ENCODE measurements at regions not wholly inside any gene's neighbourhood (a gene's known extent, or its start where the extent isn't known, plus 50 kb on each side); places are given as distances from the start of the nearest gene placed in this dataset.

DNA sequence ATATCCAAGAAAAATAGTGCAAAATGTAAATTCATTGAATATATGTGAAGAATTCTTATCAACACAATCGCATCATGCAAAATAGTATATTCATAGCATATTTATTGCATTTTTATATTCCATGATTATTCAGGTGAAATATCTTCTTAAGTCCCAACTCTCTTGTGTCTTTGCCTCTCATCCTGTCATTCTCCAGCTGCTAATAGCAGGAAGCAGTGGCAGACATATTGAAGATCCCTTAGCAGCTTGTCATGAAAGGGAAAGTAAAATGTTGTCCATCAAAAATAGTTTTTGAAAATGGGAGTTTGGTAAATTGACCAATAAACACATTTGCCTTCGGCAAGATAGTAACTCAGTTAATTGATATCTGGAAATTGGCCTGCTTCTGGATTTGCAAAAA, 265.3 kb upstream of the TGFBR2 start:
- no peak for DNase-seq

DNA sequence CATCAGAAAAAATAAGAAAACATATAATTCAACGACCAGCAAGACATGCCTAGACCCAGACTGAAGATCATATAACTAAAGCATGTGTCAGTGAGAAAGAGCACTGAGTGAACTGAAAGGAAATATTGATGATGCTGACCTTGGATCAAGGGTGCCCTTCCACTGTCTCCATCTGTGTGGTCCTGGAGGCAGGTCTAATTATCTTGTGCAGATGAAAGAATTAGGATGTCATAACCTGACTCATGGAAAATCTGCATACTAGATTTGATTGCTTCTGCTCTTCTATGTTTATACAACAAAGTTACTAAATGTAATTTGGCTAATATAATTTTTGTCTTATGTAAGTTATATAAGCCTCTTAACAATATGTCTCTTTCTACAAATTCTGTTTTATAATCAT, 264.6 kb upstream of the TGFBR2 start:
- DNase-seq, result no peak

DNA sequence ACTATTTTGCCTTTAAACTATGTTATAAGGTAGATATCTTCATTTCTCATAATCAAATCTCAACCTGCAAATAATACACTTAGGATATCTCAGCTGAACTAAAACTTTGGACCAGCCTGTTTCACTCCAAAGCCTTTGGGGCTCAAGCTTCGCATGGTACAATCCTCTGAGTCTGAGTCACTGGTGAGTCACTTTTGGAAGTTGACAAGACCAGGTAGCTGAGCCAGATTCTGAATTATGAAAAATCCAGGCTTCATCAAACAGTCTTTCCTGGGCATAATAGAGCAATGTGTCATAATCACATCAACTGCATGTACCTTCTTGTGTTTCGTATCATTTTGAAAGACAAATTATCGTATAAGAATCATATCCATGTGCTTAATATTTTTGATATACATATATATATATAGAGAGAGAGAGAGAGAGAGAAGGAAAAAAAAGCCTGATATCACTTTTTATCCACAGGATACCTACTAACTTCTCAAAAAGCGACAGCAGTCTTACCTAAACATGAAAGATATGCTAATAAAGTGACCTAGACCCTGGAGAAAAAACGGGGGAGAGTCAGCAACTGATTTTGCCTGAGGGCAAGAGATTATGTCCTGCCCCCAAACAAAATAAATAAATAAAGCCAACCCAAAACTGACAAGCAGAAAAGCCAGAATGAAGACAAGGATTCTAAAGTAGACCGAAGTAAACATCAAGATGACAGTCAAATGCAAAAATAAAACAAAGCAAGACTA, 263.9 kb upstream of the TGFBR2 start:
- no peak for DNase-seq

DNA sequence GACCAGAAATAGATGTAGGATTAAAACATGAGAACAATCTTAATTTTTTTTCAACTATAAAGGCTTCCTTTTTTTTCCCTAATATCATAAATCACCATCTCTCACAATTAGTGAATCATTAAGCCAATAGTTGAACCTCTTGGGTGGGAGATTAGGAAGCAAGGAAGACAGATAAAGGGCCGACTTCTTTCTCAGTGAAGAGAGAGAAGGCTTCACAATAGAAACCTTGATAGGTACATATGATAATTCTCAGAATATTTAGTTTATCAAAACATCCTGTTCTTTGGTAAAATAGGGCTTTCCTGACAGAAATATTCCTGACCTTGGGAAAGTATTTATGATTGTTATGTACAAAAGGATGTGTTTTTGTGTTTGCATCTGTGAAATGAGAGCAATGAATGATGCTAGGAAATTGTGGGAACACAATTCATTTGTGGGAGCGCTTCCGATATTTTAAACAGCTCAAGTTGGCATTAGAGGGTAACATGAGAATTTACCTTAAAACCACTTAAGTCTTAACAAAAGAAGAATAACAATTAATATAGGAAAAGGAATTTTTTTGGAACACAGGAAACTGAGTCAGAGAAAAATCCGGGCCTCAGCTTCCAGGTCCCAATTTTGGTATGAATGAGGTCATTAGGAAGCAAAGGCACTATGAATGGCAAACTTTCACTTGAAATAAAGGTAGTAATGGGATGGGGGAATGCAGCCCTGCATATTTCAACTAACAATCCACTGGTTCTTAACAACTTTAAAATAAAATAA, 263.2 kb upstream of the TGFBR2 start:
- no peak for DNase-seq

DNA sequence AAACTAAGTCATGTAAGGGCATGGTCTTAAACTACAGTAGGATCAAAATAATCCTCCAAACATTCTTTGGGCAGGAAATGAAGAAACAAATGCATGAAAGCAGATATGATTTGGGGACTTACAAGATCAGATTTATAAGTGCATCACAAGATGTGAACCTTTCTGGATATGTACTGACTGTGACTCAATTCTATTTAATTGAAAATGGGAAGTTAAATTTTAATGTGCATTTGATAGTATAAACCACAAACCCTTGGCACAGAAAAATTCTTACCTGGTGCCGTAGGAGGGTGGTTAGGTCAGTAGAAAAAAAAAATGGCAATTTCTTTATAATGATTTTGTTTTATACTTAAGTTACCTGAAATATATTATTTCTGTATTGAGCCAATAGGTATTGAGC, 262.5 kb upstream of the TGFBR2 start:
- DNase-seq, result no peak

DNA sequence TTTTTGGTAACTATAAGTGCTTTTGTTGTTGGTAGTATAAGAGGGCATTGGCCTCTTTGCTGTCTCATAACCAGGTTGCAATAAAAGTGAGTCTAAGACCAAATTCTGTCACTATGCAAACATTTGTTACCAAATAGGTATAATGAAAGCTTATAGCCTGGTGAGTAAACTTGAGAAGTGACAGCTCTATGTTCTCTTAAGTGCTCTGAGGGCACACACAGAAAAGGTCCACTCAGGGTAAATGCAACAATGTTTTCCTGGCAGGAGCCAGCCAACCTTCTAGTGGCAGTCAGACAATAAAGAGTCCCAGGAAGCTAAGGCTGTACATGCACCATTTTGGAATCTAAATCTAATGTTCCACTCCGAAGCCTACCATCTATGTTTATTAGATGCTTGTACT, 262.1 kb upstream of the TGFBR2 start:
- DNase-seq, result no peak

DNA sequence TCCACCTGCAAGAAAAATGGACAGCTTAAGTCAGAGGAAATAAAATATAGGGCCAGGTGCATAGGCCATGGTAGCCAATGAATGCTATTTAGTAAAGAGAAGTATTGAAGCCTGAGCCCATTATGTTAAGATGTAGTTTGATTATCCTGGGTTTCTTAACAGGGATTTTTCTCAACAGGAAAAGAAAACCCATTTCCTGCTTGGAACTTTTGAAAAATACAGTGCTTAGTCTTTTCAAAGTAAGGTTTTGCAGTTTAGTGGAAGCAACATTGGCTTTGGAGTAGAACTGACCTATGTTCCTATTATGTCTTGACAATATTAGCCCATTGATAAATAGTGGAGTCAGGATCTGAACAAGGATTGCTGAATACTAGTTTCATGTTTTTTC, 259.5 kb upstream of the TGFBR2 start:
- no peak for DNase-seq

DNA sequence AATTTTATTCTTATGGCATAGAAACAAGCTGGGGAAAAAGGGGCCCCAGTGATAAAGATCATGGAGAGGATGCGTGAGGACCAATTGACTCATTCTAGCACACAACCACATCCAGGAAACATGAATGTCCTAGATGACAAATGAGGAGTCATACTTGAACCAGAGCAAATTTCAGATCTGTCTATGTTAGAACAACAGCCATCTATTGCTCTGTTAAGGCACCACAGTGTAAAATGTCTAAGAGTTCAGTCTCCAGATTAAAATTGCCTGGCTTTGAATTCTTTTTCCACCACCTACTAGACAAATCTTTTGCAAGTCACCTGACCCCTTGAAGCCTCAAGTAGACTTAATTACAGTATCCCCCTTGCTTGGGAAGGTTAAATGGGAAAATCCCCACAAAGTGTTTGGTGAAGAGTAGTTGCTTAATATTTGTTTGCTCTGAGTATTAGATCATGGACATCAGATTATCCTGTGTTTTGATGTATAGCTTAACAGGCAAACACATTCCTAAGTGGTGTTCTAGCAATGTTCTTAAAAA, 258.7 kb upstream of the TGFBR2 start:
- DNase-seq, result no peak

DNA sequence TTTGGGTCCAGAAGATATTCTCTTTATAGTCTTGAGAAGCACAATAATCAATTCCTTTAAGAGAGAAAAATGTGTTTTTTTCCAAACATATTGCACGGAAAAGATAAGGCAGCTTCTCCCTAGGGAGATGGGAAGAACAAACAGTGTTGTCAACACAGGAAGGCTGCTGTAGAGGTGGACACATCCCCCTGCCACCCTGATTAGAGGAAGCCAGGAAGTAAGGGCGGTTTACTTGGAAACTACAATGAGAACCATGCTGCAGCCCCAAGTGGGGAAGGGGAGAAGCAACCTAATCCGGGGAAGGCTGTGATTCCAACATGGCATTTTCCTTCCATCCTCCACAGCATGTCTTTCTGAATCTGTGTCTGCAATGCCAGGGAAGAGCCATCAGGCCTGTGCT, 256.9 kb upstream of the TGFBR2 start:
- no peak for DNase-seq

DNA sequence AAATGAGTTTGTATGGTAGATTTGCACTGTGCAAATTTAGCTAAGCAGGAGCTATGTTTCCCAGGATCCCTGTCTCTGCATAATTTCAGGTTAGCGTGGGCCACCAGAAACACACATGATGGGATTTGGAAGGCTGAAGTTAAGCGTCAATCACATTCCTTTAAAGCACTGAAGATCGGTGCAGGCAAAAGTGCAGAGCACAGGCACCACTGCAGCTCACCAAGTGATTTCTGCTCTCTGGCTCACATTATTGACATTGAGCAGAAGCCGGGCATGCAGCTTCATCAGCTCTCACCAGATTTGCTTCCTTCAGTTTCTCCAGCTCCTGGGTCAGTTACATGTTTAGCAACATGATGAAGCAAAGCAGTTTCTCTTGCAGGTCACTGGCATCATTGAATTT, 256.4 kb upstream of the TGFBR2 start:
- no peak for DNase-seq

DNA sequence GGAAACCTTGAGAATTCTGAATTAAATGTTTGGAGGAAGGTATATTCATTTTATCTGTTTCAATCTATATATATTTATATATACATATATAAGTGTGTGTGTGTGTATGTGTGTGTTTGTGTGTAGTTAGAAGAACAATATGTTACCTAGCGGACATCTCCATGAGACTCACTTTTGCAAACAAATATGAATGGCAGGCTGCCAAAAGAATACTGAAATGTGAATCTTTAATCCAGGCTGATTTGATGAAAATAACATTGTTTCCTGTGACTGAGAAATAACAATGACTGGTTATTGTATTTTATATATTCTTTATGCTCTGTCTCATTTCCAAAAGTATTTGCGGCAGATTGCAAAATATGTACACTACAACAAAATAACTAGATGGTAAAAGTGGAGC, 255.5 kb upstream of the TGFBR2 start:
- DNase-seq, result no peak

DNA sequence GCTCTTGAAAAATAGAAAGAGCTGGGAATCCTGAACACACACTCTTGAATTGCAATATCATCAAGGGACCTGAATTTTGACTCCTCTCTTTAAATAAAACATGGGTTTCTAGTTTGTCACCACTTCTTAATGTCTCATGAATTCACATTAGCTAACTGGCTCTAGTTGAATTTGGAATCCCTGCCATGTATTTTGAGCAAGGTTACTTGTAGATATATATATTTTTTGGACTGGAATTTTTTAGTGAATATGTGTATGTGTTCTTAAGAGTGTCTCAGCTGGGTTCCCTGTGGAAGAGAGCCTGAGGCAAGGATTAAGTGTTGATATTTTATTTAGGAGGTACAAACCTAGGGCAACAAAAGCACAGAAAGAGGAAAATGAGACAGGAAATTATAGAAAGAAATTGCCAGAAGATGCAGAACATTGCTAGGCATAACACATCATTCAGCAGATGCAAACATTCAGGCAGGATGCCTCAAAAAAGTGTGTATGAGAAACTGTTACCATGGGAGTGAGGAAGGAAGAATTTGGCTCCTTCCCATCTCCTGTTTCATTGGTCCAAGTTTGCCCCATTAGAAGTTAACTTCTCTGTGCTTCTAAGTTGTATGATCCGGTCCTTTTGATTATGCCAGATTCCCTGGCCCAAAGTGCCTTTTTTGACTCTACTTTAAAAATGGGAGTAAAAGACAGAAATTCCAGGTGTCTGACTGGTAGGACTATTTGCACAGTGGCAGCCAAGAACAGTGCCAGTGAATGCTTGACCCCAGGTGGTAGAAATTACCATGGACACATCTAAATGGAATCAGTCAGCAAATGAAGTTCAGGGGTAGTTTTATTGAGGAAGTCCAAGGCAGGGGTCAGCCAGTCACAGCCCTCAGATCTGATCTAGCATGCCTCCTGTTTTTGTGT, 253.7 kb upstream of the TGFBR2 start:
- no peak for DNase-seq

DNA sequence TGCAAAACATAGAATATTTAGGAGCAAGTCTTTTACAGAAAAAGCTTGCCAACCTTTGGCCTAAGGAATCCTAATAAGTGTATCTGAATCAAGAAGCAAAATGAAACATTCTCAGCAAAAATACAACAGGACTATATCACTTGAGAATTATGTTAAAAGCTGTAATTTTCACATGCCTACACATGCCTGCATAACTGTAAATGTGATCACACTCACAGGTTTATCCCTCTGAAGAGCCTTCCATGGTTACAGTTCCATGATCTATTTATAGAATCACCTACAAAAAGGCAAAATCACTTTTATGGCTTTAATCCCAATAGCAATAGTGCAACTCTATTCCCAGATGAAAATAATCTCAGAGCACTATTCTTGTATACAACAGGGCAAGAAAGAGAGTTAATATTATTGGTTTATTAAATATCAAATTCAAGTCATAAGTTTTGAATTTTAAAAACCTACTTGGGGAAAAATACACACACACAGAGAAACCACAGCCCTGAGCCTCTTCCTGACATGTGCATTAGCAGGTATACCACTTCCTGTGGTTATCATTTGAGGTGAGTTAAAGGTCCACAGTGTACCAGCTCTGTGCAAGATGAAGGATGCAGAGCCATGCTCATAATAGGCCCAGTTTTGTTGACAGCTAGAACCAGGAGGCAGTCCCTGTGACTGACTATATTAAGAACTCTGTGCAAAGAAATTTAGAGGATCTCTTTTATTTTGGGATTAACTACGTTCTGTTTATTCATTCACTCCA, 252.5 kb upstream of the TGFBR2 start:
- DNase-seq, result peak; percentile 31

DNA sequence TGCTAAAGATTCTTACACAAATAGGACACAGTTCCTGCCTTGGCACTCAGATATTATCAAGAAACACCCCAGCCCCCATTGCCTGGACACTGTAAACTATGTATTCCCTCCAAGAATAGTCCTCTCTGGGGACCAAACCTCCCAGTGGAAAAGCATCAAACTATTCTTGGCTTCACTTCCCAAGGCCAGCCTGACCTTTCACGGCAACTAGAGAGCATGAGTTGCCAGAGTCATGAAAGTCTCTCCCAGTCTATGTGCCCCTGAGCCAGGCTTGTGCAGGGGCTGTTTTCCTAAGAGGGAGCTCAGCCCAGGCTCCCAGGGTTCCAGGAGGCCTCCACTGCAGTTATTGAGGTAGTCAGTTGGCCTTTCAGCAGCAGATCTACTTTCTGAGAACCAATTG, 251.9 kb upstream of the TGFBR2 start:
- no peak for DNase-seq

DNA sequence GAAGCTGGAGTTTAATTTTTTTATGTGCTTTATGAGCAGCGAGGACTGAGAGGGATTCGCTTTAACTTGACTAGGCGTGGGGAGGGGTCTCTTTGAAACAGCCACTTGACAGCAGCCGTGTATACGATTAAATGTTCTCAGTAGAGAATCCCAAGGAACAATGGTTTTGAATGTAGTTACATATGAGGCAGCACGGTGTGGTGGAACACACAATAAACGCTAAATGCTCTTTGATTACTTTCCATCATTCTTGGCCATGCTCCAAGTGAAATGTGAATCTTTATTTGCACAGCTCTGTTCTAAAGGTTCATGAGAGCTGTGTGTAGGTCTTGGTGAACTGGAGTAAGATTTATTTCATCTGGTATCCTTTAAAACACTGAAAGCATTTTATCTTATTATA, 251.4 kb upstream of the TGFBR2 start:
- no peak for DNase-seq

DNA sequence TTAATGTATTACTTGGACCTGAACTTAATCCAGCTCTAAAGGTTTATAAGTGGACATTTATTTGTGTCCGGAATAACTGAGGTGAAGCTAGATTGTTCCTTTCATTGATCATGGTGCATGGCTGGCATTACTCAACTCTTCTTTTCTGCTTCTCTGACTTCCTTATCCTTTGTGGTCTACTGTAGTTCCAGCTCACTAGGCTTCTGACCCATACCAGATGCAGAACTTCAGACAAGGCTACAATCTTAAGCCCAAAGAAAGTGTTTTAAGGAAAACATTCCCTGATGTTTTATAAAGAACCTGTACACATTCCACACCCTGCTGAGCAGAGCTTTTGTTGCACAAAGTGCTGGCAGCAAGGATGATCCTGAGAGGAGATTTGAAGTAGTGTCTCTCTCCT, 250.8 kb upstream of the TGFBR2 start:
- DNase-seq, result no peak

DNA sequence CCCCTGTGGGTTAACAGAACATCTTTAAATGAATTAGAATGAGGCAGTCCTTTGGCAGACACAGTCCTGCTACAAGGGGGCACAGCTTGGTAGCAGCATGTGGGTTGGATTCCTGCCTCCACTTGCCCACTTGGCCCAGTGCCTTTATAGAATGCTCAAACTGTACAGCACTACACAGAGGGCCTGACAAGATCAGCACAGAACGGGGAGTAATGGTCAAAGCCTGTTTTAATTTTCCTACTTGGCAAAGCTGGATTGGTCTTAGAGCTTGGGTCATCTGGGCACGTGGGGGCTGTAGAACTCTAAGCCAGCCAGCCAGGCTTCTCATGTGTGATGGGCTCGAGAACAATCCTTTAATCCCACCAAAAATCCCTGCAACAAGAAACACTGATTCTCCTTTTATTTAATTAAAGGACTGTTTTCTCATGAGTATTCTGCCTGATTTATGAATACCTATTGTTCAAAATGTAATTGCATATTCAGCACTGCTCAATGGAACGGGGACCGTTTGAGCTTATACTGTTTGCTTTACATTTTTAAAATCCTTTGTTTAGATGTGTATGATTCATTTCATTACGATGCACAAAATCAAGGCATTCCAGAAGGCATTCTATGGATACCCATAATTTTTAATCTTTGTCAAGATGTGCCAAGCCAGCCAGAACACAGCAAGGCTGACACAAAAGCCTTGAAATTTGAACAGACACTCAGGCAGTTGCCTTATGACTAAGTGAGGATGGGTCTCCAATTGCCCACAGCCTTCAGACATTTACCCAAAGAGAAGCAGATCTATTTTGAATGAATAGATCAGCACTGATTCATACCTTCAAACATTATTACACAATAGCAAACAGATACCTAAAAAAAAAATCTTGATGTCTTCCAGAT, 249.3 kb upstream of the TGFBR2 start:
- DNase-seq, result no peak

DNA sequence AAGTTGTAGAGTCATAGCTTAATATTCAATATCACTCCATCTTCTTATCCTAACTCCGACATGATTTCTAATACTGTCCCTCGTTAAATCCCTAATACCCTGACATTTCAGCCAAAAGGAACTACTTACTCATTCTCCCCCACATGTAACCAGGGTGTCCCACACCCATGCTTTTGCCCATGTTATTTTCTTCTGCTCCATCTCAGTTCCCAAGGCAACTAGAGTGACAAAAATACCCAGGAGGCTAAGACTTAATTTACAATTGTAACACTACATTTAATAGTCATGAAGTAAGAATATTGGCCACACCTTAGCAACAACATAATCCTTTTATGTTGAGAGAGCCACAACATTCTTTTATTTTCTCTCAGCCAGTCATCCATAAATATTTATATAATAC, 248.5 kb upstream of the TGFBR2 start:
- no peak for DNase-seq

DNA sequence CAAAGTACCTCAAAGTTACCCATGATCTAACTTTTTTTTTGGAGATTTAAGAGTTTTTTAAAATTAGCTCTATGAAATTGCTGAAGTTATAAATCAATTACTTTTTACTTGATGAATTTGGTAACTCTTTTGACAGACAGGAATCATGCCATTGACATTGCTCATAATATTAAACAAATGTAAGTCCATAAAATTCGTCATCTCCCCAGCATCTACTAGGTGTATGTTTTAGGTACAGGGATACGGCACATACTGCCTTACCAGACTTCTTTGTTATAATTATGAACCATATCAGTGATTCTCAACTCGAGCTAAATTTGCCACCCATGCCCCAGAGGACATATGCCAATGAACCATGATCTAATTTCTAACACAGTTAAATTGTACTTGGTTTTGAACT, 247.5 kb upstream of the TGFBR2 start:
- DNase-seq, result no peak

DNA sequence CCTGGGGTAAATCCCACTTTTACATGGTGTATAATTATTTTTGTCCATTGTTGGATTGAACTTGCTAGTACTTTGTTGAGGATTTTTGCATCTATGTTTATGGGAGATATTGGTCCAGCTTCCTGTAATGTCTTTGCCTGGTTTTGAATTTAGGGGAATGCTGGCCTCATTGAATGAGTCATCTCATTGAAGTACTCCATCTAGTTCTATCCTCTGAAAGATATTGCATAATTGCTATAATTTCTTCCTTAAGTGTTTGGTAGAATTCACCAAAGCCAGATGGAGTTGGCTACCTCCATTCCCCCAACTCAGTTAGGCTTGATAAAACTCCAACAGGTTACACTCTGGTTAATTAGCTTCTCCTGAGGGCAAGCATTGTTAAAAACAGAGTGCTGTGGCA, 237.4 kb upstream of the TGFBR2 start:
- no peak for DNase-seq

DNA sequence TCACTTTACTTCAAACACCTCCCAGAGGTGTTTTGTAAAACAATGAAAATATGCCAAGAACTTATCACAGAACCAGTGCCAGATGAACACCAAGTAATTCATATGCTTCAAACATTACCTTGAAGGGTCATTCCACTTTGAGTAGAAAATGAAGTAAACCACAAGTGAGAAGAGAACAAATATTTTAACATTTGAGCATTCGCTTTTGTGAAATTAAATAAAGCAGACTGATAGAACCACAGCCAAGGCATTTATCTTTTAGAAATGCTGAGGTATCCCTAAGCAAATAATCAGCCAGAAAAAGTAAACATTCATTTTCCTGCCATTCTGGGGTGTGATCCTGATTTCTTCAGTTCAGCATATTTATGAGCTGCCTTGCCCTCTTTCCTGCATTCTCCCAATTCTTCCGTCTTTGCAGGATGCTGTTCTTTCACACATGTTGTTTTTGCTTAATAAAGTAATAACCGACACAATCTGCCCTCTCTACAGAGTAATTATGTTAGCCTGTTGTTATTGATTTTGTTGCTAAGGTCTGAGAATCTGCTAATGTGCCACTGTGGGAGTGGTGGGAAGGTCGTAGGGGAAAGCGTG, 235.6 kb upstream of the TGFBR2 start:
- DNase-seq, result no peak
